ENCODE measurements at regions not wholly inside any gene's neighbourhood (a gene's known extent, or its start where the extent isn't known, plus 50 kb on each side); places are given as distances from the start of the nearest gene placed in this dataset.
"Not testable (repeated sequence)": the region's sequence is repeated elsewhere in the genome, so short reads cannot be mapped to it uniquely, and the experiment has no call there.

DNA sequence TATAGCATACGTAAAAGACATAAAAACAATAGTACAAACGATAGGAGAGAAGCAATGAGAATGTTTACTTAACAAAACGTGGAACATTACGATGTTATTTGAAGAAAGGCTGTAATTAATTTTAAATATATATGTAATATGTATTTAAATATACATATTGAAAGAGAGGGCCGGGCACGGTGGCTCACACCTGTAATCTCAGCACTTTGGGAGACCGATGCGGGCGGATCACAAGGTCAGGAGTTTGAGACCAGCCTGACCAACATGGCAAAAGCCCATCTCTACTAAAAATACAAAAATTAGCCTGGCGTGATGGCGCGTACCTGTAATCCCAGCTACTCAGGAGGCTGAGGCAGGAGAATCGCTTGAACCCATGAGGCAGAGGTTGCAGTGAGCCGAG, 605.3 kb downstream of the PYDC2 start:
- TF ChIP-seq, protein P1, sequence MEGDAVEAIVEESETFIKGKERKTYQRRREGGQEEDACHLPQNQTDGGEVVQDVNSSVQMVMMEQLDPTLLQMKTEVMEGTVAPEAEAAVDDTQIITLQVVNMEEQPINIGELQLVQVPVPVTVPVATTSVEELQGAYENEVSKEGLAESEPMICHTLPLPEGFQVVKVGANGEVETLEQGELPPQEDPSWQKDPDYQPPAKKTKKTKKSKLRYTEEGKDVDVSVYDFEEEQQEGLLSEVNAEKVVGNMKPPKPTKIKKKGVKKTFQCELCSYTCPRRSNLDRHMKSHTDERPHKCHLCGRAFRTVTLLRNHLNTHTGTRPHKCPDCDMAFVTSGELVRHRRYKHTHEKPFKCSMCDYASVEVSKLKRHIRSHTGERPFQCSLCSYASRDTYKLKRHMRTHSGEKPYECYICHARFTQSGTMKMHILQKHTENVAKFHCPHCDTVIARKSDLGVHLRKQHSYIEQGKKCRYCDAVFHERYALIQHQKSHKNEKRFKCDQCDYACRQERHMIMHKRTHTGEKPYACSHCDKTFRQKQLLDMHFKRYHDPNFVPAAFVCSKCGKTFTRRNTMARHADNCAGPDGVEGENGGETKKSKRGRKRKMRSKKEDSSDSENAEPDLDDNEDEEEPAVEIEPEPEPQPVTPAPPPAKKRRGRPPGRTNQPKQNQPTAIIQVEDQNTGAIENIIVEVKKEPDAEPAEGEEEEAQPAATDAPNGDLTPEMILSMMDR (IDR thresholded peaks at IDR 0.05), result not testable (repeated sequence)
- not testable (repeated sequence) for TF ChIP-seq POLR2AphosphoS5 (IDR thresholded peaks at IDR 0.05; ENCODE audit: insufficient read depth in 1 of 2, low read depth in 1 of 2)

Measured in vagina (tissue), 2 donors.